Esophagus muscularis mucosa (tissue), 4 donors: ENCODE measurements at regions not wholly inside any gene's neighbourhood (a gene's known extent, or its start where the extent isn't known, plus 50 kb on each side); places are given as distances from the start of the nearest gene placed in this dataset.
"Not testable (repeated sequence)": the region's sequence is repeated elsewhere in the genome, so short reads cannot be mapped to it uniquely, and the experiment has no call there.

Experiments
- DNase-seq: peaks from one replicate; pipeline ENCODE4 v3.0.0-alpha.2; 2017; ENCODE audit errors: extremely low spot score
- H3K27ac ChIP-seq, 4 donors: fragments of 200-600 bp; sonication (generic); replicated peaks in 1 of 4; 1 replicate in 3 of 4; 2 replicates in 1 of 4; pipeline ENCODE4 v1.5.1; 2016 to 2019; ENCODE audit warnings: mild to moderate bottlenecking in 1 of 4
- H3K27me3 ChIP-seq, 4 donors: fragments of 200-600 bp; sonication (generic); one replicate each; pipeline versions ENCODE4 v1.5.1 to v1.6.0; 2016 to 2019
- H3K36me3 ChIP-seq, 4 donors: fragments of 200-600 bp; sonication (generic); one replicate each; pipeline ENCODE4 v1.5.1; 2016 to 2019
- H3K4me1 ChIP-seq, 4 donors: fragments of 200-600 bp; sonication (generic); one replicate each; pipeline ENCODE4 v1.5.1; 2016 to 2019
- H3K4me3 ChIP-seq, 4 donors: fragments of 200-600 bp; sonication (generic); 1 replicate in 2 of 4; 2 replicates in 2 of 4; pipeline ENCODE4 v1.5.1; 2016 to 2019; ENCODE audit warnings: mild to moderate bottlenecking in 4 of 4, moderate library complexity in 1 of 4
- H3K9me3 ChIP-seq, 4 donors: fragments of 200-600 bp; sonication (generic); 1 replicate in 3 of 4; 2 replicates in 1 of 4; pipeline ENCODE4 v1.5.1; 2016 to 2019
- EP300 ChIP-seq: sonication (generic); formaldehyde crosslinking; IDR thresholded peaks from one replicate; pipeline ENCODE4 v1.6.1; 2017; ENCODE audit warnings: antibody characterized with exemption
- POLR2A ChIP-seq: fragments of 450-650 bp; IDR thresholded peaks from one replicate; pipeline ENCODE4 v1.6.1; 2017; ENCODE audit warnings: antibody characterized with exemption, moderate library complexity, mild to moderate bottlenecking, low read depth
- POLR2AphosphoS5 ChIP-seq, 2 donors: sonication (generic); formaldehyde crosslinking; IDR thresholded peaks; one replicate each; pipeline ENCODE4 v1.6.1; 2017; ENCODE audit warnings: antibody characterized with exemption in 2 of 2
- WGBS: methylation state at CpG from one replicate; pipeline ENCODE4 v1.1.5; 2018; 5-methylcytosine and 5-hydroxymethylcytosine counted together
- intact Hi-C: fragments of 100-400 bp; cut with DNase I; formaldehyde crosslinking; loops from one replicate; pipeline ENCODE4 v1.15.1; 2023
- TF ChIP-seq, protein P1 (sequence below), 3 experiments: fragments of 200-600 bp in 2 of 3; fragments of 450-650 bp in 1 of 3; sonication (generic) in 2 of 3; IDR thresholded peaks; one replicate each; pipeline ENCODE4 v1.5.1; 2017 to 2019; ENCODE audit warnings: antibody characterized with exemption in 3 of 3, mild to moderate bottlenecking in 2 of 3, moderate library complexity in 1 of 3

DNA sequence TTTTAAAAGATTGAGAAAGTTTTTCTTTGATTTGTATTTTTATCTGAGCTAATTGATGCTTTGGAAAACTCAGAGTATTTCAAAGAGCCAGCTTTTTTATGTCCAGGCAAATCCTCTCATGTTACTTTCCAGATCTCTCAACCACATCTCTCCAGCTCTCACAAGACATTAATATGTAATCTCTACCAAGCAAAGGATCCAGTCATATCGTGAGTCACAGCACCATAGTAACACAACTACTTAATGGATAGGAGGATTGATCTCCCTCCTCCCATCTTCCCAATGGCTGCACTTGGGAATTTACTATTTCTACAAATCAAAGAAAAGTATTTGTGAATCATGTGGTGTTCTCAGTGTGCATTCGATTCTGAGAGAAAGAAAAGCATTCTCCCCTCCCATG is 63.3 kb downstream of the POU4F1 start:
- no peak for TF ChIP-seq POLR2AphosphoS5 (IDR thresholded peaks at IDR 0.05)
- no peak for TF ChIP-seq POLR2A
- TF ChIP-seq, protein P1, sequence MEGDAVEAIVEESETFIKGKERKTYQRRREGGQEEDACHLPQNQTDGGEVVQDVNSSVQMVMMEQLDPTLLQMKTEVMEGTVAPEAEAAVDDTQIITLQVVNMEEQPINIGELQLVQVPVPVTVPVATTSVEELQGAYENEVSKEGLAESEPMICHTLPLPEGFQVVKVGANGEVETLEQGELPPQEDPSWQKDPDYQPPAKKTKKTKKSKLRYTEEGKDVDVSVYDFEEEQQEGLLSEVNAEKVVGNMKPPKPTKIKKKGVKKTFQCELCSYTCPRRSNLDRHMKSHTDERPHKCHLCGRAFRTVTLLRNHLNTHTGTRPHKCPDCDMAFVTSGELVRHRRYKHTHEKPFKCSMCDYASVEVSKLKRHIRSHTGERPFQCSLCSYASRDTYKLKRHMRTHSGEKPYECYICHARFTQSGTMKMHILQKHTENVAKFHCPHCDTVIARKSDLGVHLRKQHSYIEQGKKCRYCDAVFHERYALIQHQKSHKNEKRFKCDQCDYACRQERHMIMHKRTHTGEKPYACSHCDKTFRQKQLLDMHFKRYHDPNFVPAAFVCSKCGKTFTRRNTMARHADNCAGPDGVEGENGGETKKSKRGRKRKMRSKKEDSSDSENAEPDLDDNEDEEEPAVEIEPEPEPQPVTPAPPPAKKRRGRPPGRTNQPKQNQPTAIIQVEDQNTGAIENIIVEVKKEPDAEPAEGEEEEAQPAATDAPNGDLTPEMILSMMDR (IDR thresholded peaks at IDR 0.05), result no peak
- no peak for TF ChIP-seq EP300
- Histone ChIP-seq H3K4me3 (no peak overlapping the region), H3K4me1 (no peaks in the 10 kb centered on the region), H3K27ac (no peak overlapping the region), H3K36me3 (no peaks in the 10 kb centered on the region), H3K27me3 (peaks cover 0 to 6% (median 0%) of the 10 kb centered on the region in 4 donors), H3K9me3 (no peaks in the 10 kb centered on the region)
- DNase-seq, result no peak
- intact Hi-C loops, result no loop called here
- 49% methylated on average over 2 of the region's 2 CpGs for WGBS

DNA sequence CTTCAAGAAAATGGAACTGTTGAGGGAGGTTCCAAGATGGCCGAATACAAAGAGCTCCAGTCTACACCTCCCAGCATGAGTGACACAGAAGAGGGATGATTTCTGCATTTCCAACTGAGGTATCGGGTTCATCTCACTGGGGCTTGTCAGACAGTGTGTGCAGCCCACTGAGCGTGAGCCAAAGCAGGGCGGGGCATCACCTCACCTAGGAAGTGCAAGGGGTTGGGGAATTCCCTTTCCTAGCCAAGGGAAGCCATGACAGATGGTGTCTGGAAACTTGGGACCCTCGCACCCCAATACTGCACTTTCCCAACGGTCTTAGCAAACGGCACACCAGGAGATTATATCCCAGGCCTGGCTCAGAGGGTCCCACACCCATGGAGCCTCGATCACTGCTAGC is 77.3 kb downstream of the POU4F1 start:
- DNase-seq, H3K4me3 ChIP-seq, H3K9me3 ChIP-seq, H3K27me3 ChIP-seq, H3K27ac ChIP-seq, H3K4me1 ChIP-seq, H3K36me3 ChIP-seq, intact Hi-C loops: not testable (repeated sequence)
- 92% methylated on average over 4 of the region's 8 CpGs for whole genome bisulfite sequencing

DNA sequence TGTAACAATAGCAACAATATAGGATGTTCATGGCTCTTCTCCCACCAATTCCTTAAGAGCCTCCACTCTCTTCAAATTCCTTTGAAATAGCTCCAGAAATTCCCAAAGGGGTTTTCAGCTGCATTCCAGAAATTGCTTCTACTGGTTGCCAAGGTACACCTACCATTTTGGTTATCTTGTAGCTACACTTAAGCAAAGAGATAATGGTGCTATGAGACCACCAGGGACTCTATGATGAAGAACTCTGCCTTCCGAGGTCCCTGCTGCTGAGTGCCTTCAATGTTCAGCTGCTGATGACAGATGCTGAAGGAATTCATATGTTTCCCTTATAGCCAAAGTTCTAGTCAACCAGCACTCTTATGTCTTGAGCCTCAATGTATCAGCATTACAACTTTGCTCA is 78.4 kb downstream of the POU4F1 start:
- Histone ChIP-seq H3K36me3 (no peaks in the 10 kb centered on the region), H3K27ac (no peak overlapping the region), H3K27me3 (no peaks in the 10 kb centered on the region), H3K4me3 (no peak overlapping the region), H3K9me3 (peaks cover 0 to 6% (median 0%) of the 10 kb centered on the region in 4 donors), H3K4me1 (no peaks in the 10 kb centered on the region)
- intact Hi-C loops, result no loop called here
- no peak for DNase-seq
- TF ChIP-seq POLR2A, result no peak
- TF ChIP-seq POLR2AphosphoS5 (IDR thresholded peaks at IDR 0.05), result no peak
- TF ChIP-seq, protein P1 (IDR thresholded peaks at IDR 0.05), result no peak
- 29% methylated on average over 1 of the region's 1 CpG for WGBS

DNA sequence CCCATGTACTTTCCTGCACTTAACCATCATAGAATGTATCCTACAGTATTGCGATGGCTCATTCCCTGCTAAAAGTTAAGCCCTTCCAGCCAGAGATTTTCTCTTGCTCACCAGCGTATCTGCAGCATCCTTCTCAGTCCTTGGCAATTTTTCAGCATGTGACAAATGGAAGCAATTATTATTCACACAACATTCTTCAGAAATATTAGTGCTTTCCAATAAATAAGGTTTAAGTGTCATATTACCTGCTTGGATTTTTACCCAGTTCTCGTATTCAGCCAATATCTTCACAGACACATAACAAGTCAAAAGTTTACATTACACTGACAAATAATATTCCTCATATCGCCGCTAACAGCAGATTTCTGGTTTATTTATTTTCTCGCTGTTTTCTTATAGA is 82.3 kb downstream of the POU4F1 start:
- peaks cover 0 to 11% (median 4%) of the 10 kb centered on the region in 4 donors for H3K9me3 ChIP-seq
- H3K36me3 ChIP-seq, result no peaks in the 10 kb centered on the region
- H3K4me1 ChIP-seq, result no peaks in the 10 kb centered on the region
- no peak overlapping the region for H3K4me3 ChIP-seq
- DNase-seq, result no peak
- 60% methylated on average over 6 of the region's 6 CpGs for WGBS
- intact Hi-C loops, result no loop called here
- H3K27ac ChIP-seq, result no peak overlapping the region
- H3K27me3 ChIP-seq, result no peaks in the 10 kb centered on the region
- TF ChIP-seq POLR2A (no peak), EP300 (no peak)
- TF ChIP-seq, protein P1 (IDR thresholded peaks at IDR 0.05), result no peak

DNA sequence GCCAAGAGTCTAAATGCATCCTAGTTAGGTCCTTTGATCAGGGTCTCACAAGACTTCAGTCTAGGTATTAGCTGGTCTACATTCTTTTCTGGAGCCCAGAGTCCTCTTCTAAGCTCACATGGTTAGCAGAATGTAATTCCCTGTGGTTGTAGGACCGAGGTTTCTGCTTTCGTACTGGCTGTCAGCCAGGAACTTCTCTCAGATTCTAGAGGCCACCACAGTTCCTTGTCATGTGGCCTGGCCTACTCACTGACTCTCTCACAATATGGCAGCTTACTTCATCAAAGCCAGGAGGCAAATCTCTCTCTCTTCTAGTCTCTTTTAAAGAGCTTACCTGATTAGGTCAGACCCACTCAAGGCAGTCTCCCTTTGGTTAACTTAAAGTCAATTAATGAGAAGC is 82.9 kb downstream of the POU4F1 start:
- H3K36me3 ChIP-seq, result no peaks in the 10 kb centered on the region
- TF ChIP-seq POLR2A (no peak), POLR2AphosphoS5 (IDR thresholded peaks at IDR 0.05) (no peak), EP300 (no peak)
- TF ChIP-seq, protein P1 (IDR thresholded peaks at IDR 0.05), result no peak
- H3K4me3 ChIP-seq, result no peak overlapping the region
- no peak for DNase-seq
- 75% methylated on average over 2 of the region's 2 CpGs for whole genome bisulfite sequencing
- H3K9me3 ChIP-seq, result peaks cover 0 to 8% (median 4%) of the 10 kb centered on the region in 4 donors
- no peaks in the 10 kb centered on the region for H3K27me3 ChIP-seq
- intact Hi-C loops, result no loop called here
- no peak overlapping the region for H3K27ac ChIP-seq
- H3K4me1 ChIP-seq, result no peaks in the 10 kb centered on the region

DNA sequence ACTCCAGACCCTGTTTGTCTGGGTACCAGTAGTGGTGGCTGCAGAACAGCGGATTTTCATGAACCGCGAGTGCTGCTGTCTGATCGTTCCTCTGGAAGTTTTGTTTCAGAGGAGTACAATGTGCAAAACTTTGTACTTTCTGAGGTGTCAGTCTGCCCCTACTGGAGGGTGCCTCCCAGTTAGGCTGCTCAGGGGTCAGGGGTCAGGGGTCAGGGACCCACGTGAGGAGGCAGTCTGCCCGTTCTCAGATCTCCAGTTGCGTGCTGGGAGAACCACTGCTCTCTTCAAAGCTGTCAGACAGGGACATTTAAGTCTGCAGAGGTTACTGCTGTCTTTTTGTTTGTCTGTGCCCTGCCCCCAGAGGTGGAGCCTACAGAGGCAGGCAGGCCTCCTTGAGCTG is 84.9 kb downstream of the POU4F1 start:
- not testable (repeated sequence) for H3K9me3 ChIP-seq

More for the DNA sequence above, 84.9 kb downstream of the POU4F1 start:
- H3K27ac ChIP-seq, H3K4me3 ChIP-seq, H3K27me3 ChIP-seq, DNase-seq, H3K4me1 ChIP-seq, H3K36me3 ChIP-seq, intact Hi-C loops: not testable (repeated sequence)
- WGBS, result 96% methylated on average over 4 of the region's 7 CpGs
